ENCODE measurements at regions not wholly inside any gene's neighbourhood (a gene's known extent, or its start where the extent isn't known, plus 50 kb on each side); places are given as distances from the start of the nearest gene placed in this dataset.

DNA sequence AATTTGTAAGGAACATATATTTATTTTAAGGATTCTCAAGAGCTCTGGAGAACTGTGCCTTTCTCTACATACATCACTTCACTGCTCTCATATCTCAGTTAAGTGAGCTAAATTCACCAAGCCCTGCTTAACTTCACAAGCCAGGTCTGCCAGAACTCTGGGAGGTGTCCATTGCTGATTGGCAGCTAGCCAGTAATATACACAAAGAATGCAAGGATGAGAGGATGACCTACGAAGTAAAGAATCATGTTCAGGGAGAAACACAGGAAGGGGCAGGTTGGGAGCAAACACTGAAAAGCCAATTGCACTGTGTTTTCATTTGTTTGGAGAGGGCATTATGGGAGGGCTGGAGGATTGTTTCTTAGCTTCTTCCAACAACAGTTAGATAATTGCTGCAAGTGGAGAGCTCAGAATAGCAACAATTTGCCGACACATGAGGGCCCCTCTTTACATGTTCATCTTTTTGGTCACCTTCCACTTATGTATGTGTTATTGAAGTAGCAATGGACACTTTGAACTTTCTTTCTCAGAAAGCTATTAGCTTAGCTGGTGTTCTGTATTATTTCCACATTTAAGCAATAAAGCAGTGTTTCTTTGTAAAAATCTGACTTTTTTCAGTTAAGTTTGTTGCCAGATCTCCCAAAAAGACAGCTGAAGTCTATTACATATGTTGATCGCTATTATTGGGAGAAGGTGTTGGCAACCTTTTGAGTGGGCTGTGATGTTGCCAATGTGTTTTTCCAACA is 254.8 kb downstream of the LTN1 start:
- no peaks in the 10 kb centered on the region for H3K36me3 Mint-ChIP-seq (ENCODE audit: insufficient read depth, unreplicated experiment)
- no peak overlapping the region for H3K27ac Mint-ChIP-seq (ENCODE audit: unreplicated experiment)
- H3K9me3 Mint-ChIP-seq (ENCODE audit: low read depth, unreplicated experiment) = no peaks in the 10 kb centered on the region
- H3K4me1 Mint-ChIP-seq (ENCODE audit: low read depth, unreplicated experiment) = no peaks in the 10 kb centered on the region
- H3K27me3 Mint-ChIP-seq (ENCODE audit: unreplicated experiment) = no peaks in the 10 kb centered on the region
- no TSS peak for BruUV-seq (replicated peaks)
- H3K4me3 Mint-ChIP-seq (ENCODE audit: low read depth, unreplicated experiment) = no peak overlapping the region
- TF ChIP-seq, protein P1, sequence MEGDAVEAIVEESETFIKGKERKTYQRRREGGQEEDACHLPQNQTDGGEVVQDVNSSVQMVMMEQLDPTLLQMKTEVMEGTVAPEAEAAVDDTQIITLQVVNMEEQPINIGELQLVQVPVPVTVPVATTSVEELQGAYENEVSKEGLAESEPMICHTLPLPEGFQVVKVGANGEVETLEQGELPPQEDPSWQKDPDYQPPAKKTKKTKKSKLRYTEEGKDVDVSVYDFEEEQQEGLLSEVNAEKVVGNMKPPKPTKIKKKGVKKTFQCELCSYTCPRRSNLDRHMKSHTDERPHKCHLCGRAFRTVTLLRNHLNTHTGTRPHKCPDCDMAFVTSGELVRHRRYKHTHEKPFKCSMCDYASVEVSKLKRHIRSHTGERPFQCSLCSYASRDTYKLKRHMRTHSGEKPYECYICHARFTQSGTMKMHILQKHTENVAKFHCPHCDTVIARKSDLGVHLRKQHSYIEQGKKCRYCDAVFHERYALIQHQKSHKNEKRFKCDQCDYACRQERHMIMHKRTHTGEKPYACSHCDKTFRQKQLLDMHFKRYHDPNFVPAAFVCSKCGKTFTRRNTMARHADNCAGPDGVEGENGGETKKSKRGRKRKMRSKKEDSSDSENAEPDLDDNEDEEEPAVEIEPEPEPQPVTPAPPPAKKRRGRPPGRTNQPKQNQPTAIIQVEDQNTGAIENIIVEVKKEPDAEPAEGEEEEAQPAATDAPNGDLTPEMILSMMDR (IDR thresholded peaks at IDR 0.05; ENCODE audit: unreplicated experiment) = no peak
- CTCF ChIA-PET = no interaction called here
- no peak for DNase-seq
- intact Hi-C loops (cut with micrococcal nuclease; ENCODE audit: unreplicated experiment) = no loop called here

DNA sequence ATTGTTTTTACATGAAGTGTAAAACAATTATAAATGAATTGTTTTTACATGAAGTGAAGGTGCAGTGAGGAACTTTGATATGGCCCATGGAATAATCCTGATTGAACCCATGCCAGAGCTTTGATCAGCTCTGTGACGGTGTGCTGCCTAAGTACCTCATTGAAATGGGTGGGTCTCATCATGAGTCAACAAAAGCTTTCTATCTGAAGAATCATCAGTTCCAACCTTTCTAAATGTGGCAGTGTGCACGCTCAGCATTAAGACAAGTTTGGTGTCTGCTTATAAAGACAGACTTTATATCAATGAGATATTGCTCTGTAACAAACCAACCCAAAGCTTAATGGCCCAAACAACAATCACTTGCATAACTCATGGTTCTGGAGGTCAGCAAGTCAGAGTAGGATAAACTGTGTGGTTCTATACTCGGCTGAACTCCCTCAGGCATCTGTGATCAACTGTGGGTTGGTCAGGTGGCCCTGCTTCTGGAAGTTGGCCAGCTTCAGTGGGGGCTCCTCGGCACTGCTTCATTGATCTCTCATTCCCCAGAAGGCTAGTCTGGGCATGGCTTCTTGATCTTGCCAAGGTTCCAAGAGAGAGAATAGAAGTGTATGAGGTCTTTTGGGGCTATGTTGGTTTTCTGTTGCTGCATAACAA is 258.0 kb downstream of the LTN1 start:
- TF ChIP-seq, protein P1 (IDR thresholded peaks at IDR 0.05; ENCODE audit: unreplicated experiment) = no peak
- no peak for DNase-seq
- BruUV-seq (replicated peaks) = no TSS peak
- Mint-ChIP-seq H3K27ac (ENCODE audit: unreplicated experiment) (no peak overlapping the region), H3K36me3 (ENCODE audit: insufficient read depth, unreplicated experiment) (no peaks in the 10 kb centered on the region), H3K4me3 (ENCODE audit: low read depth, unreplicated experiment) (no peak overlapping the region), H3K9me3 (ENCODE audit: low read depth, unreplicated experiment) (peaks cover 2% of the 10 kb centered on the region), H3K27me3 (ENCODE audit: unreplicated experiment) (no peaks in the 10 kb centered on the region), H3K4me1 (ENCODE audit: low read depth, unreplicated experiment) (no peaks in the 10 kb centered on the region)
- intact Hi-C loops (cut with micrococcal nuclease; ENCODE audit: unreplicated experiment) = no loop called here
- CTCF ChIA-PET = no interaction called here

DNA sequence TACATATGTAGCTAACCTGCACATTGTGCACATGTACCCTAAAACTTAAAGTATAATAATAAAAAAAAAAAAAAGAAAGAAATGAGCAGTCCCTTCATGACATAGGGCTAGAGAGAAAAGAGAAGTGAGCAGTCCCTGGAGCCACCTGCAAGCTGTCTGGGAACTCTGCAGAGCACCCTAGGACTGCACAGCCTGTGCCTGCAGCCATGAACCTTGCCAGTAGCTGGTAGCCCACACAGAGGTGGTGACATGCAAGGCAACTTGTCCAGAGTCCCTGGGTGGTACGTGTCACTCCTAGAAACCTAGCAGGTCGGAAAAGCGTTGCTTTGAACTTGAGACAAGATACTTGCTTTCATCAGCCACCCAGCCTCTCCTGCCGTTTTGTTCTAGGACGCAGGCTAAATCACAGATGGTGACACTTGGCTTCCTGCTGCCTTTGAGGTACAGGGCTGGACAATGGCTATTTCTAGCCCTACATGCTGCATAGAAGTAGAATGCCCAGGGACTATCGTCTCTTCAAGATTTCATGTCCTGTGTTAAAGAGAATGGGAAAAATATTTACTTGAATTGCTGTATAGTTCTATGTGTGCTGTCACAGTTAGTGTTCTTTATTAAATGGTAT is 260.9 kb downstream of the LTN1 start:
- peaks cover 2% of the 10 kb centered on the region for H3K9me3 Mint-ChIP-seq (ENCODE audit: low read depth, unreplicated experiment)
- CTCF ChIA-PET = no interaction called here
- DNase-seq = no peak

DNA sequence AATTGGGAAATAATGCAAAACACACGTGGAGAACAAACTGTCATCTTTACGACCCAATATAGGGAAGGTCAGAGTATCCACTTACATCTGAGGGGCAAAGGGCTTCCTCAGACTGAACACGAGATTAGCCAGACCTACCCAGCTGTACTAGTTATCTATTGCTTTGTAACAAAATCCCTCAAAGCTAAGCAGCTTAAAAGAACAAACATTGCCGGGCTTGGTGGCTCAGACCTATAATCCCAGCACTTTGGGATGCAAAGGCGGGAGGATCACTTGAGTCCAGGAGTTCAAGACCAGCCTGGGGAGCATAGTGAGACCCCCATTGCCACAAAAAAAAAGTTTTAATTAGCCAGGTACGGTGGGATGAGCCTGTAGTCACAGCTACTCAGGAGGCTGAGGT is 262.8 kb downstream of the LTN1 start:
- intact Hi-C loops (cut with micrococcal nuclease; ENCODE audit: unreplicated experiment) = no loop called here
- Mint-ChIP-seq H3K27me3 (ENCODE audit: unreplicated experiment) (no peaks in the 10 kb centered on the region), H3K4me1 (ENCODE audit: low read depth, unreplicated experiment) (no peaks in the 10 kb centered on the region), H3K27ac (ENCODE audit: unreplicated experiment) (no peak overlapping the region), H3K4me3 (ENCODE audit: low read depth, unreplicated experiment) (no peak overlapping the region), H3K9me3 (ENCODE audit: low read depth, unreplicated experiment) (peaks cover 2% of the 10 kb centered on the region), H3K36me3 (ENCODE audit: insufficient read depth, unreplicated experiment) (no peaks in the 10 kb centered on the region)
- TF ChIP-seq, protein P1 (IDR thresholded peaks at IDR 0.05; ENCODE audit: unreplicated experiment) = no peak
- DNase-seq = no peak
- no TSS peak for BruUV-seq (replicated peaks)
- CTCF ChIA-PET = no interaction called here

More for the DNA sequence above, 260.9 kb downstream of the LTN1 start:
- TF ChIP-seq, protein P1 (IDR thresholded peaks at IDR 0.05; ENCODE audit: unreplicated experiment) = no peak
- Mint-ChIP-seq H3K4me1 (ENCODE audit: low read depth, unreplicated experiment) (no peaks in the 10 kb centered on the region), H3K27ac (ENCODE audit: unreplicated experiment) (no peak overlapping the region), H3K36me3 (ENCODE audit: insufficient read depth, unreplicated experiment) (no peaks in the 10 kb centered on the region), H3K27me3 (ENCODE audit: unreplicated experiment) (no peaks in the 10 kb centered on the region), H3K4me3 (ENCODE audit: low read depth, unreplicated experiment) (no peak overlapping the region)
- intact Hi-C loops (cut with micrococcal nuclease; ENCODE audit: unreplicated experiment) = no loop called here
- no TSS peak for BruUV-seq (replicated peaks)
